Prostate gland (tissue), 2 donors: ENCODE measurements at regions not wholly inside any gene's neighbourhood (a gene's known extent, or its start where the extent isn't known, plus 50 kb on each side); places are given as distances from the start of the nearest gene placed in this dataset.

Experiments
- POLR2A ChIP-seq: fragments of 450-650 bp; IDR thresholded peaks from one replicate; pipeline ENCODE4 v1.6.1; 2016; ENCODE audit warnings: antibody characterized with exemption, mild to moderate bottlenecking
- POLR2AphosphoS5 ChIP-seq: sonication (generic); formaldehyde crosslinking; IDR thresholded peaks from one replicate; pipeline ENCODE4 v1.6.1; 2017; ENCODE audit warnings: antibody characterized with exemption
- TF ChIP-seq, protein P1 (sequence below), 4 experiments: fragments of 200-600 bp in 2 of 4; fragments of 450-650 bp in 2 of 4; sonication (generic) in 2 of 4; IDR thresholded peaks; 1 replicate in 3 of 4; 2 replicates in 1 of 4; pipeline ENCODE4 v1.5.1; 2016 to 2019; ENCODE audit warnings: antibody characterized with exemption in 4 of 4, mild to moderate bottlenecking in 2 of 4, moderate library complexity in 2 of 4

DNA sequence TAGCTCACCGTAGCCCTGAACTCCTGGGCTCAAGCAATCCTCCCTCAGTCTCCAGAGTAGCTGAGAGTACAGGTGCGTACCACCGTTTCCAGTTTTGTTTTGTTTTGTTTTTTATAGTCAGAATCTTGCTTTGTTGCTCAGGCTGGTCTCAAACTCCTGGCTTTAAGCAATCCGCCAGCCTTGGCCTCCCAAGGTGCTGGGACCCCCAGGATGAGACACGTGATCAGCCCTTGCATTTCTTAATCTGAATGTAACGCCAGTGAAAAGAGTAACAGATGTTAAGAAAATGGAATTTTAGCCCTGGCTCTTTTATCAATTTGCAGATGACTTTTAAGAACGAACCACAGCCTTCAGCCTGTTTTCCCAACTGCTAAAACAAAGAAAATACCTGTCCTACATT lies 451.3 kb downstream of the SHQ1 start:
- TF ChIP-seq POLR2A (no peak), POLR2AphosphoS5 (no peak)
- TF ChIP-seq, protein P1, sequence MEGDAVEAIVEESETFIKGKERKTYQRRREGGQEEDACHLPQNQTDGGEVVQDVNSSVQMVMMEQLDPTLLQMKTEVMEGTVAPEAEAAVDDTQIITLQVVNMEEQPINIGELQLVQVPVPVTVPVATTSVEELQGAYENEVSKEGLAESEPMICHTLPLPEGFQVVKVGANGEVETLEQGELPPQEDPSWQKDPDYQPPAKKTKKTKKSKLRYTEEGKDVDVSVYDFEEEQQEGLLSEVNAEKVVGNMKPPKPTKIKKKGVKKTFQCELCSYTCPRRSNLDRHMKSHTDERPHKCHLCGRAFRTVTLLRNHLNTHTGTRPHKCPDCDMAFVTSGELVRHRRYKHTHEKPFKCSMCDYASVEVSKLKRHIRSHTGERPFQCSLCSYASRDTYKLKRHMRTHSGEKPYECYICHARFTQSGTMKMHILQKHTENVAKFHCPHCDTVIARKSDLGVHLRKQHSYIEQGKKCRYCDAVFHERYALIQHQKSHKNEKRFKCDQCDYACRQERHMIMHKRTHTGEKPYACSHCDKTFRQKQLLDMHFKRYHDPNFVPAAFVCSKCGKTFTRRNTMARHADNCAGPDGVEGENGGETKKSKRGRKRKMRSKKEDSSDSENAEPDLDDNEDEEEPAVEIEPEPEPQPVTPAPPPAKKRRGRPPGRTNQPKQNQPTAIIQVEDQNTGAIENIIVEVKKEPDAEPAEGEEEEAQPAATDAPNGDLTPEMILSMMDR (IDR thresholded peaks at IDR 0.05) = no peak
